Osteoblast (primary cell): ENCODE measurements at regions not wholly inside any gene's neighbourhood (a gene's known extent, or its start where the extent isn't known, plus 50 kb on each side); places are given as distances from the start of the nearest gene placed in this dataset.

Source experiments
- DNase-seq: peaks from one replicate; pipeline ENCODE4 v3.0.0; 2011; ENCODE audit warnings: low spot score, mixed read lengths; ENCODE audit not compliant: insufficient read length; ENCODE audit errors: missing footprints
- H2AFZ ChIP-seq: 2 replicates; pipeline ENCODE4 v1.6.0; 2011; ENCODE audit warnings: mild to moderate bottlenecking, low read length
- H3K27ac ChIP-seq: 2 replicates; pipeline ENCODE4 v1.5.1; 2011; ENCODE audit warnings: mild to moderate bottlenecking, low read depth, low read length, moderate library complexity
- H3K27me3 ChIP-seq: 2 replicates; pipeline ENCODE4 v1.6.0; 2012; ENCODE audit warnings: mild to moderate bottlenecking, control low read depth, inconsistent platforms, low read length, moderate library complexity; ENCODE audit not compliant: insufficient read depth
- H3K36me3 ChIP-seq: 2 replicates; pipeline ENCODE4 v1.5.1; 2011; ENCODE audit warnings: mild to moderate bottlenecking, low read length, control low read depth, moderate library complexity; ENCODE audit not compliant: insufficient read depth
- H3K4me1 ChIP-seq: 2 replicates; pipeline ENCODE4 v1.5.1; 2011; ENCODE audit warnings: mild to moderate bottlenecking, low read length, control low read depth, moderate library complexity; ENCODE audit not compliant: insufficient read depth
- H3K4me2 ChIP-seq: 2 replicates; pipeline ENCODE4 v1.6.0; 2011; ENCODE audit warnings: mild to moderate bottlenecking, low read length; ENCODE audit not compliant: insufficient read depth
- H3K4me3 ChIP-seq: fragments of 200-600 bp; sonication (generic); 3 replicates; pipeline ENCODE4 v1.5.1; 2012; ENCODE audit warnings: mild to moderate bottlenecking, low read length, inconsistent platforms; ENCODE audit not compliant: insufficient read depth
- H3K79me2 ChIP-seq: 2 replicates; pipeline ENCODE4 v1.6.0; 2012; ENCODE audit warnings: mild to moderate bottlenecking, low read length, control low read depth, inconsistent platforms; ENCODE audit not compliant: insufficient read depth
- H3K9me3 ChIP-seq: 2 replicates; pipeline ENCODE4 v1.5.1; 2011; ENCODE audit warnings: low read depth, low read length, control low read depth
- H4K20me1 ChIP-seq: 2 replicates; pipeline ENCODE4 v1.6.0; 2012; ENCODE audit warnings: mild to moderate bottlenecking, low read length, control low read depth; ENCODE audit not compliant: insufficient read depth
- TF ChIP-seq, protein P1 (sequence below): IDR thresholded peaks from 2 replicates; pipeline ENCODE4 v1.5.1; 2011; ENCODE audit warnings: mild to moderate bottlenecking, low read depth, low read length, moderate library complexity; ENCODE audit errors: extremely low read depth

DNA sequence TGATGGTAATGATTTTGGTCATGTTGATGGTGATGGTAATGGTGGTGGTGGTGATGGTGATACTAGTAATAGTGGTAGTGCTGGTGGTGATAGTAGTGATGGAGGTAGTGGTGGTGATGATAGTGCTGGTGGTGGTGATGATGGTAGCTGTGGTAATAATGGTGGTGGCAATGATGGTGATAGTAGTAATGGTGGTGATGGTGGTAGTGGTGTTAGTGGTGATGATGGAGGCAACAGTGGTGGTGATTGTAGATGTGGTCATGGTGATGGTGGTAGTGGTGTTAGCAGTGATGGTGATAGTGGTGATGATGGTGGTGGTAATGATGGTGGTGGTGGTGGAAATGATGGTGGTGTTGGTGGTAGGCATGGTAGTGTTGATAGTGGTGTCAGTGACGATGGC lies 127.0 kb upstream of the RPL38 start:
- no peak overlapping the region for H3K27ac ChIP-seq
- no peaks in the 10 kb centered on the region for H3K27me3 ChIP-seq
- H3K79me2 ChIP-seq: no peaks in the 10 kb centered on the region
- H4K20me1 ChIP-seq: no peaks in the 10 kb centered on the region
- H3K4me1 ChIP-seq: no peaks in the 10 kb centered on the region
- H2AFZ ChIP-seq: no peak overlapping the region
- no peak overlapping the region for H3K4me2 ChIP-seq
- no peak overlapping the region for H3K4me3 ChIP-seq
- TF ChIP-seq, protein P1, sequence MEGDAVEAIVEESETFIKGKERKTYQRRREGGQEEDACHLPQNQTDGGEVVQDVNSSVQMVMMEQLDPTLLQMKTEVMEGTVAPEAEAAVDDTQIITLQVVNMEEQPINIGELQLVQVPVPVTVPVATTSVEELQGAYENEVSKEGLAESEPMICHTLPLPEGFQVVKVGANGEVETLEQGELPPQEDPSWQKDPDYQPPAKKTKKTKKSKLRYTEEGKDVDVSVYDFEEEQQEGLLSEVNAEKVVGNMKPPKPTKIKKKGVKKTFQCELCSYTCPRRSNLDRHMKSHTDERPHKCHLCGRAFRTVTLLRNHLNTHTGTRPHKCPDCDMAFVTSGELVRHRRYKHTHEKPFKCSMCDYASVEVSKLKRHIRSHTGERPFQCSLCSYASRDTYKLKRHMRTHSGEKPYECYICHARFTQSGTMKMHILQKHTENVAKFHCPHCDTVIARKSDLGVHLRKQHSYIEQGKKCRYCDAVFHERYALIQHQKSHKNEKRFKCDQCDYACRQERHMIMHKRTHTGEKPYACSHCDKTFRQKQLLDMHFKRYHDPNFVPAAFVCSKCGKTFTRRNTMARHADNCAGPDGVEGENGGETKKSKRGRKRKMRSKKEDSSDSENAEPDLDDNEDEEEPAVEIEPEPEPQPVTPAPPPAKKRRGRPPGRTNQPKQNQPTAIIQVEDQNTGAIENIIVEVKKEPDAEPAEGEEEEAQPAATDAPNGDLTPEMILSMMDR: no peak
- H3K9me3 ChIP-seq: no peaks in the 10 kb centered on the region
- DNase-seq: no peak
- H3K36me3 ChIP-seq: no peaks in the 10 kb centered on the region

DNA sequence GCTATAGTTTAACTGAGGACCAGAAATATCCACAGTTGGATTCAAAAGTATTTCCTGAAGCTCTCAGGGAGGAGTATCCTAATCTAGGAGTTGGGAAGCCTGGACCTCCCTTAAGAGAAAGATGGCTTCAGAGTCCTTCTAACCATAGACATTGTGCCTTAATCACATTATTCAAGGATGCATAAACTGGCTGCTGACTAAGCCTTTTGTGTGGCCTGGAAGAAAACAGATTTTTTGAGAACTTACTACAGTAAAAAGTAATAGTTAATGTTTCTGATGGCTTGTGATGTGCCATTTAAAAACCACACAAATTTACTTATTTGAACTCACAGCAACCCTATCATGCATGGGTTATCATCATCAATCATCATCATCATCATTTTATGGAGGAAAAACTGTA lies 126.2 kb upstream of the RPL38 start:
- Histone ChIP-seq H3K79me2 (no peaks in the 10 kb centered on the region), H3K4me3 (no peak overlapping the region), H3K9me3 (no peaks in the 10 kb centered on the region), H3K36me3 (no peaks in the 10 kb centered on the region), H2AFZ (no peak overlapping the region), H3K4me1 (no peaks in the 10 kb centered on the region), H3K27me3 (no peaks in the 10 kb centered on the region), H4K20me1 (no peaks in the 10 kb centered on the region), H3K4me2 (no peak overlapping the region), H3K27ac (no peak overlapping the region)
- TF ChIP-seq, protein P1: no peak
- no peak for DNase-seq

DNA sequence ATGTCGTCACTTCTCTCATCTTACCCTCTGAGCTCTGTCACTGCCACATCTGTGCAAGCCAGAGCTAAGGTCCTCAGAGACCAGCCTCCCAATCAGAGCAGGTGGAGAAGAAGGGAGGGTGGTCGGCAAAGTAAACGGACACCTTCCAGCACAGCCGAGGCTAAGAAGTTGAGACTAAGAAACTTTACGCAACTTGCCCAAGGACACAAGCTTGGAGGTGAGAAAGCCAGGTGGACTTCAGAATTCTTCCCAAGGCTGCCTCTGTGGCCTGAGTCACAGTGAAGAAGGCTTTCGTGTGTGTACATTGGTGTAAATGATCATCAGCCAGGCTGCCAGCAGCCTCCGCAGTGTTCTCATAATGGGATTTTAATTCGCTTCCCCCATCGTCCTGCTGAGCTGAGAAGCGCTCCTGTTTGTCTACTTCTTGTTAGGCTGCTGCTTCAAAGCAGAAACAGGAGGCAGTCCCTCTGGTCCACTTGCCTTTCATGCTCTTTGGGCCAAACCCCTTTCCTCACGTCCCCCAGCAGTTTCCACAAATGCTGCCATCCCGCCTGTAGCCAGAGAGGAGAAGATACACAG lies 125.0 kb upstream of the RPL38 start:
- no peaks in the 10 kb centered on the region for H3K27me3 ChIP-seq
- H3K4me1 ChIP-seq: no peaks in the 10 kb centered on the region
- DNase-seq: peak; percentile 57
- H3K4me2 ChIP-seq: no peak overlapping the region
- TF ChIP-seq, protein P1: no peak
- no peak overlapping the region for H2AFZ ChIP-seq
- H3K36me3 ChIP-seq: no peaks in the 10 kb centered on the region
- H3K27ac ChIP-seq: no peak overlapping the region
- no peak overlapping the region for H3K4me3 ChIP-seq
- H3K79me2 ChIP-seq: no peaks in the 10 kb centered on the region
- H3K9me3 ChIP-seq: no peaks in the 10 kb centered on the region
- no peaks in the 10 kb centered on the region for H4K20me1 ChIP-seq

DNA sequence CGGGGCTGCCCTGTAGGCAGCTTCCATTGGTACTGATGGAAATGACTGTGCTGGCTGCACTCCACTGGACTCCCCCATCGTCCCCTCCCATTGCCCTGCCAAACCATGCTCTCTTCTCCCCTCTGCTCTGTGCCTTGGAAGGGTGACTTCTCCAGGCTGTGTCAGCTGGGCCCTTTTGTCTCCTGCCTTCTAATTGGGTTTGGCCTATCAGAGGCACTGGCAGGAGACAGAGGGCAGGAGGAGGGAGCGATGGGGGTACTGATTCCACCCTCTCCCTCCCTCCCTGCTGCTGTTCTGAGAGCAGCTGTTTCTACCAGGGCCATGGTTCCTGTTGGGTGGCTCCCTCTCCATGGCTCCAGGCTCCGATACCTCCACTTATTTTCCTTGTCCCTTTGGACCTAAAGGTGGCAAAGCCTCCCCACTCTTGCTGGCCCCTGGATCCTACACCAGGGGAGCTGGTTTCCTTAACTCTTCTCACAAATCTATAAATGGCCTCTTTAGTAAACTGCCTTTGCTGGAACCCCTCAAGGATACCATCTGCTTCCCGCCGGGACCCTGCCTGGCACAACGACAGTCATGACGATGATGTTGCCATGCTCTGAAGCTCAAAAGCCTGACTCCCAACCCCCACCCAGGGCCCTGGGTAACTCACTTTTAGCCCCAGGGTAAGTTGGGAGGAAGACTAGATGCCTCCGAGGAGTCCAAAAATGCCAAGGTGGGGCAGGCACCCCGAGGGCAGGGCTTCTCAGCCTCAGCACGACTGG lies 123.8 kb upstream of the RPL38 start:
- Histone ChIP-seq H3K27ac (no peak overlapping the region), H2AFZ (no peak overlapping the region), H3K36me3 (no peaks in the 10 kb centered on the region), H3K9me3 (no peaks in the 10 kb centered on the region), H3K79me2 (no peaks in the 10 kb centered on the region), H3K4me2 (no peak overlapping the region), H4K20me1 (no peaks in the 10 kb centered on the region), H3K4me1 (no peaks in the 10 kb centered on the region), H3K4me3 (no peak overlapping the region), H3K27me3 (no peaks in the 10 kb centered on the region)
- TF ChIP-seq, protein P1: no peak
- peak; percentile 22 for DNase-seq
